Muscle layer of colon (tissue), 2 donors: ENCODE measurements at regions not wholly inside any gene's neighbourhood (a gene's known extent, or its start where the extent isn't known, plus 50 kb on each side); places are given as distances from the start of the nearest gene placed in this dataset.

Experiments
- H3K27ac ChIP-seq: one replicate; pipeline ENCODE4 v1.7.0; 2013; ENCODE audit warnings: low read depth, mild to moderate bottlenecking, low read length, moderate library complexity
- H3K27me3 ChIP-seq, 2 donors: one replicate each; pipeline ENCODE4 v1.7.0; 2013; ENCODE audit warnings: low read length in 2 of 2, mild to moderate bottlenecking in 2 of 2; ENCODE audit not compliant: insufficient read depth in 2 of 2, control insufficient read depth in 1 of 2
- H3K36me3 ChIP-seq: one replicate; pipeline ENCODE4 v1.7.0; 2013; ENCODE audit warnings: mild to moderate bottlenecking, low read length; ENCODE audit not compliant: insufficient read depth
- H3K4me1 ChIP-seq: one replicate; pipeline ENCODE4 v1.7.0; 2013; ENCODE audit warnings: mild to moderate bottlenecking, low read length; ENCODE audit not compliant: insufficient read depth
- H3K4me3 ChIP-seq, 2 donors: one replicate each; pipeline ENCODE4 v1.7.0; 2013; ENCODE audit warnings: low read length in 2 of 2, low read depth in 1 of 2, mild to moderate bottlenecking in 1 of 2, moderate library complexity in 1 of 2
- H3K9ac ChIP-seq: one replicate; pipeline ENCODE4 v1.7.0; 2013; ENCODE audit warnings: low read length
- H3K9me3 ChIP-seq: one replicate; pipeline ENCODE4 v1.7.0; 2013; ENCODE audit warnings: mild to moderate bottlenecking, low read length
- donor health status: abdominal sarcoma.
- donor health status: Adenocarcinoma of cecum.

GRCh38 chr10:60444494-60445064 is 54.9 kb upstream of the ANK3 start:
- Histone ChIP-seq H3K27me3 (no peaks in the 10 kb centered on the region), H3K9ac (no peak overlapping the region), H3K9me3 (no peaks in the 10 kb centered on the region), H3K36me3 (no peaks in the 10 kb centered on the region), H3K27ac (no peak overlapping the region), H3K4me3 (no peak overlapping the region), H3K4me1 (peaks cover 13% of the 10 kb centered on the region)

- no peak overlapping the region for H3K27ac ChIP-seq
Observed at GRCh38 chr10:60443346-60443745, 53.7 kb upstream of the ANK3 start.

GRCh38 chr10:60441515-60441914 is 51.8 kb upstream of the ANK3 start:
- Histone ChIP-seq H3K36me3 (no peaks in the 10 kb centered on the region), H3K27me3 (no peaks in the 10 kb centered on the region), H3K27ac (no peak overlapping the region), H3K9me3 (no peaks in the 10 kb centered on the region), H3K9ac (no peak overlapping the region), H3K4me3 (no peak overlapping the region), H3K4me1 (peaks cover 6% of the 10 kb centered on the region)

More at GRCh38 chr10:60443346-60443745, 53.7 kb upstream of the ANK3 start:
- no peaks in the 10 kb centered on the region for H3K27me3 ChIP-seq
- no peaks in the 10 kb centered on the region for H3K9me3 ChIP-seq
- peaks cover 13% of the 10 kb centered on the region for H3K4me1 ChIP-seq
- no peaks in the 10 kb centered on the region for H3K36me3 ChIP-seq
- no peak overlapping the region for H3K9ac ChIP-seq
- H3K4me3 ChIP-seq: no peak overlapping the region

GRCh38 chr10:60439641-60440040 is 50.0 kb upstream of the ANK3 start:
- no peaks in the 10 kb centered on the region for H3K4me1 ChIP-seq
- H3K9me3 ChIP-seq: no peaks in the 10 kb centered on the region
- H3K36me3 ChIP-seq: no peaks in the 10 kb centered on the region
- H3K27me3 ChIP-seq: no peaks in the 10 kb centered on the region
- no peak overlapping the region for H3K9ac ChIP-seq
- H3K4me3 ChIP-seq: no peak overlapping the region
- H3K27ac ChIP-seq: no peak overlapping the region
